D721Med (cell line): ENCODE measurements at regions not wholly inside any gene's neighbourhood (a gene's known extent, or its start where the extent isn't known, plus 50 kb on each side); places are given as distances from the start of the nearest gene placed in this dataset.

Experiments
- DNase-seq: peaks from one replicate; pipeline ENCODE4 v3.0.0; 2011; ENCODE audit warnings: low spot score; ENCODE audit not compliant: insufficient read length
- FAIRE-seq: peaks from 2 replicates; lab custom pipeline; 2011; peaks lifted over from hg19 to GRCh38; lab: Jason Lieb, UNC
- TF ChIP-seq, protein P1 (sequence below): IDR thresholded peaks from 2 replicates; pipeline ENCODE4 v1.5.1; 2012; ENCODE audit warnings: mild to moderate bottlenecking, control low read depth; ENCODE audit not compliant: insufficient read depth; ENCODE audit errors: missing control alignments

DNA sequence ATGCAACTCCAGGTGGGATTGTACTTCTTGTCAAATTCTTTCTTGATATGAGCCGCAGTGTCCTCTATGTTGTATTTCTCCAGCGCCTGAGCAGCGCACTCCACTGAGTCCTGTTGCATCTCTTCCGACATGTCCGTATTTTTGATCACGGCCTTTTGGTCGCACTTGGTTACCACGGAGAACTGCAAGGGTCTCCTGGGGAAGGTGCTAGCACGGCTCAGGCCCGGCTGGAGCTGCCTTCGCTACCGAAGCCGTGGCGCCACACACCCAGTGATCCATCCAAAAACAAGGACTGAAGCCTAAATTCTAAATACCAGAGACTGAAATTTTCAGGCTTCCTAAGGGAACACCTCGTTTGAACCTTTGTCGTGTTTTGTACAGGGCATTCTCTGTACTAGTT lies 194.4 kb upstream of the SEMA3D start:
- DNase-seq (no peak), FAIRE-seq (no peak)
- TF ChIP-seq, protein P1, sequence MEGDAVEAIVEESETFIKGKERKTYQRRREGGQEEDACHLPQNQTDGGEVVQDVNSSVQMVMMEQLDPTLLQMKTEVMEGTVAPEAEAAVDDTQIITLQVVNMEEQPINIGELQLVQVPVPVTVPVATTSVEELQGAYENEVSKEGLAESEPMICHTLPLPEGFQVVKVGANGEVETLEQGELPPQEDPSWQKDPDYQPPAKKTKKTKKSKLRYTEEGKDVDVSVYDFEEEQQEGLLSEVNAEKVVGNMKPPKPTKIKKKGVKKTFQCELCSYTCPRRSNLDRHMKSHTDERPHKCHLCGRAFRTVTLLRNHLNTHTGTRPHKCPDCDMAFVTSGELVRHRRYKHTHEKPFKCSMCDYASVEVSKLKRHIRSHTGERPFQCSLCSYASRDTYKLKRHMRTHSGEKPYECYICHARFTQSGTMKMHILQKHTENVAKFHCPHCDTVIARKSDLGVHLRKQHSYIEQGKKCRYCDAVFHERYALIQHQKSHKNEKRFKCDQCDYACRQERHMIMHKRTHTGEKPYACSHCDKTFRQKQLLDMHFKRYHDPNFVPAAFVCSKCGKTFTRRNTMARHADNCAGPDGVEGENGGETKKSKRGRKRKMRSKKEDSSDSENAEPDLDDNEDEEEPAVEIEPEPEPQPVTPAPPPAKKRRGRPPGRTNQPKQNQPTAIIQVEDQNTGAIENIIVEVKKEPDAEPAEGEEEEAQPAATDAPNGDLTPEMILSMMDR, result no peak

DNA sequence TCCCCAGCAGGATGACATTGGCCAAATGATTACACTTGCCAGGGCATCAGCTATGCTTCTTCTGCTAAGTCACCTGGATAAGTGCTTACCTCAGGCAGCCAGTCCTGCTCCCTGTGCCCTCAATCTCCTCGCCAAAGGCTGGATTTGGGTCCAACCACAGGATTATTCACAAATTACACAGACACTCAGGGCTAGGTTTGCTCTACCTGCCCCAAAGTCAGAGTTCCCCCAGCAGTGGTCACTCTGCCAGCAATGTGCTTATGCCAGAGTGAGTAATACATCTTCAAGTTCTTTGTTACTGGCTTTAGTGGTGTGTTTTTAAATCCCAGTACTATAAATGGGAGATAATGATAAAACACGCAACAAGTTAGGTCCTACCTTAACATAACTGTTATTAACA lies 189.7 kb upstream of the SEMA3D start:
- DNase-seq (no peak), FAIRE-seq (no peak)

DNA sequence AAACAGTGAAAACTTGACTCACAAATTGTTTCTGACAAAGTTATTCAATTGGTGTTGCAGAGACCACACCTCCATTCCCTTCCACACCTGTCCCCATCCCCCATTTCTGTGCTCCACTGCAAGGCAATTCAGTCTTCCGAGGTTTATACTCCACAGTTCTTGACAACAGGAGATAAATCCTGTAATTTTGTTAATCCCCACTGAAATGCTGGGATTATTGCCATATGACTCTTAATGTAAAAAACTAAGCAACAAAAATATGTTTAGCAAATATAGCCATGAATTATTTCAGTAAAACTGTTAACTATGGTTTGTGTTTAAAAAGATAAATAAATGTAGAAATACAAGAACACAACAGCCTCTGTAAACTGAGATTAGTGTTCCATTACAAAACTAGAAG lies 170.1 kb upstream of the SEMA3D start:
- DNase-seq, result no peak
- no peak for FAIRE-seq
- TF ChIP-seq, protein P1, result no peak

More for the DNA sequence above, 189.7 kb upstream of the SEMA3D start:
- TF ChIP-seq, protein P1, result no peak

DNA sequence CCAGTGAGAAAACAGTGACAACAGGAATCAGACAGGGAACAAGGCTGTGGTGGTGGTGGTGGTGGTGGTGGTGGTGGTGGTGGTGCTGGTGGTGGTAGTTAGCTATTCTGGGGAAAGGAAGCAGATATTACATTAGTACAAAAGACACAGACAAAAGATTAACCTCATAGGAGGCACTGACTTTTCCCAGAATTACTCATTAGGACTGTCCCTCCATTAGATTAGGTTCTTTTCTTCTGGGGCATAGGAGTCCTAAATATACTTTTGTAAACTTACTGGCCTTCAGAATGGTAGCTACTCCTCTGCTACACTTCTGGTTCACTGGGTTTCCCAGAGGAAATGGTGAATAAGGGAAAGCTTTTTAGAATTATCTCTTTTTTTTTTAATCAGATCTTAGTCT lies 156.6 kb upstream of the SEMA3D start:
- DNase-seq (no peak), FAIRE-seq (no peak)
- TF ChIP-seq, protein P1, result no peak

DNA sequence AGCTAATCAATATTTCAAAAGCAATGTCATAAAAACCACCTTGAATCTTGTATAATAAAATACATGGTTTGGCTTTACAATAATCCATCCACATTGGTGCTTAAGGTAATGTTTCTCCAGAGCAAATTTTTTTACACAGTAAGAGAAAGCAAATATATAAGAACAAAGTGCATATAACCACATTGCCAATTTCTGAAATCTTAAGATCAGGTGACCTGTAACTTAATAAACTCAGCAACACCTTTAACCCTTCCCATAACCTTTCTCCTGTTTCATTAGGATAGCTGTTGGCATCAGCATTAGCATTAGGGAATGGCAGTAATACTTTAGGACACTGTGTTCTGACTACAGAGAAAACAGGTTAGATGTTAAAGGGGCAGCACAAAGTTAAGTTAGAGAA lies 155.9 kb upstream of the SEMA3D start:
- TF ChIP-seq, protein P1, result no peak
- no peak for DNase-seq
- no peak for FAIRE-seq

DNA sequence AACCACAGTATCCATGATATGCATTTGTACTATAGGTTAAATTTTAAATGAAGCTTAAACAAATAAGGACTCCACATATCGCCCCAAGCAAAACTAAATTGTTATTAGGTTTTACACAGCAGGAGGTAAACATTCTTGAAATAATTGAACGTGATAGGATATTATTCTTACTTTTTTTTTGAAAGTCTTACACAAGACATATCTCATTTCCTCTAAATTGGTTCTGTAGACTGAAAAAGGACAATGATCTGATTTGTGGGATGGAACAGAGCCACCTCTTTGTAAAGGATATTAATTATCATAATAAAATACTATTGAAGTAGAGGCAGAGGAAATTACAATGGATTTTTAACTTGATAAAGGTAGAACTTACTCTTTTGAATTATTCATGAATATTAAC lies 155.1 kb upstream of the SEMA3D start:
- DNase-seq (no peak), FAIRE-seq (no peak)
- TF ChIP-seq, protein P1, result no peak

DNA sequence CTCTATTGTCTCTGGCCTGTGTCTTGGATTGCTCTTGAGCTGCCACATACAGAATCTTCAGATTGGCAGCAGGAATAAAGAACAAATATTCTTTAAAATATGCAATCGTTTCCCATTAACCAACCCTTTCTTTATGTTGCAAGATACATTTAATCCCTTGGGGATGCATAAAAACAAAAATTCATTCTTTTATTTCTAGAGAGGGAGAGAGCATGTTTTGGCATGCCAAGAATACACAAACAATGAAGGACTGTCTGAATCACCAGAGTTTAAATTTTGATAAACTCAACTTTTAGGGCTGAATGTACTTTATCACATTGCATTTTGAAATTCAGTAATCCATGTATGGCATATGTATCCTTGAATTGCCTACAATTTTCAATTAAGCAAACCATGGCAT lies 154.3 kb upstream of the SEMA3D start:
- FAIRE-seq (no peak), DNase-seq (no peak)
- TF ChIP-seq, protein P1, result no peak
